ENCODE measurements at regions not wholly inside any gene's neighbourhood (a gene's known extent, or its start where the extent isn't known, plus 50 kb on each side); places are given as distances from the start of the nearest gene placed in this dataset.
"Not testable (repeated sequence)": the region's sequence is repeated elsewhere in the genome, so short reads cannot be mapped to it uniquely, and the experiment has no call there.

- TF ChIP-seq CTCF (IDR thresholded peaks at IDR 0.05 in 4 of 5, conservative IDR thresholded peaks at IDR 0.05 in 1 of 5); POLR2A (IDR thresholded peaks at IDR 0.05): not testable (repeated sequence)
Measured at GRCh38 chr5:36508331-36508730, 98.1 kb upstream of the SLC1A3 start.
